ENCODE measurements at regions not wholly inside any gene's neighbourhood (a gene's known extent, or its start where the extent isn't known, plus 50 kb on each side); places are given as distances from the start of the nearest gene placed in this dataset.

GRCh38 chr20:22728146-22728745 lies 143.9 kb upstream of the FOXA2 start:
- no peak for TF ChIP-seq POLR2A (IDR thresholded peaks at IDR 0.05)
- TF ChIP-seq, protein P1, sequence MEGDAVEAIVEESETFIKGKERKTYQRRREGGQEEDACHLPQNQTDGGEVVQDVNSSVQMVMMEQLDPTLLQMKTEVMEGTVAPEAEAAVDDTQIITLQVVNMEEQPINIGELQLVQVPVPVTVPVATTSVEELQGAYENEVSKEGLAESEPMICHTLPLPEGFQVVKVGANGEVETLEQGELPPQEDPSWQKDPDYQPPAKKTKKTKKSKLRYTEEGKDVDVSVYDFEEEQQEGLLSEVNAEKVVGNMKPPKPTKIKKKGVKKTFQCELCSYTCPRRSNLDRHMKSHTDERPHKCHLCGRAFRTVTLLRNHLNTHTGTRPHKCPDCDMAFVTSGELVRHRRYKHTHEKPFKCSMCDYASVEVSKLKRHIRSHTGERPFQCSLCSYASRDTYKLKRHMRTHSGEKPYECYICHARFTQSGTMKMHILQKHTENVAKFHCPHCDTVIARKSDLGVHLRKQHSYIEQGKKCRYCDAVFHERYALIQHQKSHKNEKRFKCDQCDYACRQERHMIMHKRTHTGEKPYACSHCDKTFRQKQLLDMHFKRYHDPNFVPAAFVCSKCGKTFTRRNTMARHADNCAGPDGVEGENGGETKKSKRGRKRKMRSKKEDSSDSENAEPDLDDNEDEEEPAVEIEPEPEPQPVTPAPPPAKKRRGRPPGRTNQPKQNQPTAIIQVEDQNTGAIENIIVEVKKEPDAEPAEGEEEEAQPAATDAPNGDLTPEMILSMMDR (IDR thresholded peaks at IDR 0.05), result no peak

All from heart left ventricle (tissue), 13 donors.